Endodermal cell (in vitro differentiated cells): ENCODE measurements at regions not wholly inside any gene's neighbourhood (a gene's known extent, or its start where the extent isn't known, plus 50 kb on each side); places are given as distances from the start of the nearest gene placed in this dataset.

Experiments
- DNase-seq: peaks from one replicate; pipeline ENCODE4 v3.0.0-alpha.2; 2017
- H3K27ac ChIP-seq: 2 replicates; pipeline ENCODE4 v1.5.1; 2013; ENCODE audit warnings: mild to moderate bottlenecking, low read depth, low read length, moderate library complexity
- H3K27me3 ChIP-seq: 2 replicates; pipeline ENCODE4 v1.6.1; 2013; ENCODE audit warnings: mild to moderate bottlenecking, low read length, moderate library complexity; ENCODE audit not compliant: insufficient read depth, control insufficient read depth, poor library complexity, severe bottlenecking
- H3K36me3 ChIP-seq: 2 replicates; pipeline ENCODE4 v1.7.0; 2013; ENCODE audit warnings: mild to moderate bottlenecking, low read length, moderate library complexity; ENCODE audit not compliant: control insufficient read depth, insufficient read depth
- H3K4me1 ChIP-seq: one replicate; pipeline ENCODE4 v1.7.0; 2013; ENCODE audit warnings: low read length; ENCODE audit not compliant: control insufficient read depth, insufficient read depth
- H3K4me3 ChIP-seq: 2 replicates; pipeline ENCODE4 v1.5.1; 2013; ENCODE audit warnings: mild to moderate bottlenecking, low read length, moderate library complexity
- H3K9ac ChIP-seq: 2 replicates; pipeline ENCODE4 v1.6.1; 2013; ENCODE audit warnings: mild to moderate bottlenecking, low read length, moderate library complexity; ENCODE audit not compliant: poor library complexity, severe bottlenecking; ENCODE audit errors: extremely low read depth
- H3K9me3 ChIP-seq: 2 replicates; pipeline ENCODE4 v1.6.1; 2013; ENCODE audit warnings: mild to moderate bottlenecking, low read length, moderate library complexity; ENCODE audit not compliant: control insufficient read depth
- H3K27ac Mint-ChIP-seq: 2 replicates; pipeline ENCODE4 v1.8.0; 2020; ENCODE audit warnings: mixed read lengths
- H3K27me3 Mint-ChIP-seq: 2 replicates; pipeline ENCODE4 v1.8.0; 2021; ENCODE audit warnings: mild to moderate bottlenecking, mixed read lengths; ENCODE audit not compliant: insufficient read depth
- H3K36me3 Mint-ChIP-seq: 2 replicates; pipeline ENCODE4 v1.8.0; 2020; ENCODE audit warnings: low read depth, mixed read lengths
- H3K4me1 Mint-ChIP-seq: 2 replicates; pipeline ENCODE4 v1.8.0; 2020; ENCODE audit warnings: mixed read lengths
- H3K4me3 Mint-ChIP-seq: 2 replicates; pipeline ENCODE4 v1.8.0; 2020; ENCODE audit warnings: mild to moderate bottlenecking, moderate library complexity, mixed read lengths
- H3K9me3 Mint-ChIP-seq: 2 replicates; pipeline ENCODE4 v1.8.0; 2020; ENCODE audit warnings: mild to moderate bottlenecking, mixed read lengths
- WGBS, 2 experiments: methylation state at CpG; one replicate each; pipeline versions ENCODE4 v1.1.5 to v1.1.7; 2013; ENCODE audit warnings: missing lambda C conversion rate in 2 of 2, mixed read lengths in 1 of 2; ENCODE audit not compliant: insufficient coverage in 1 of 2, insufficient read length in 1 of 2; 5-methylcytosine and 5-hydroxymethylcytosine counted together
- TF ChIP-seq, protein P1 (sequence below): fragments of 200-600 bp; sonication (generic); conservative IDR thresholded peaks from 2 replicates; pipeline ENCODE4 v1.5.0; 2021; ENCODE audit warnings: antibody characterized with exemption, mild to moderate bottlenecking

DNA sequence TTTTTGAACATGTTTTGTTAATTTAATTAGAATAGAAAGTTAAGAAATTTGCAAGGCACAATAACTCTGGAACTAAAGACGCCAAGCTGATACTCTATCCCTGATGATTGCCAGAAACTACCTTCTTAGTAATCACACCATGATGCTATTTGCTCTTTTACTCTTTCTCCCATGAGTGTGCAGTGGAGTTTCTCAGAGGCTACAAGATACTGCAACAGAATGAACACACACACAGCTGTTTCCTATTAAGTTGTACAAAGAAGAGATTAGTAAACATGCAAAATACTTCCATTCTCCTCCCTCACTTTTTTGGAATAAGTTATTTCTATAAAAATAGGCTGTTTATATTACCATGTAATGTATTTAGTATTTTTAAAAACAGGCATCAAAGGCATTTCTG is 1367.5 kb downstream of the AACS start:
- WGBS, 2 experiments, result 69 to 100% methylated on average over 1 of the region's 1 CpG
- H3K36me3 Mint-ChIP-seq, result no peaks in the 10 kb centered on the region
- Histone ChIP-seq H3K36me3 (no peaks in the 10 kb centered on the region), H3K27me3 (no peaks in the 10 kb centered on the region), H3K9me3 (no peaks in the 10 kb centered on the region), H3K4me3 (no peak overlapping the region), H3K4me1 (no peaks in the 10 kb centered on the region), H3K27ac (no peak overlapping the region), H3K9ac (no peak overlapping the region)
- no peak overlapping the region for H3K27ac Mint-ChIP-seq
- TF ChIP-seq, protein P1, sequence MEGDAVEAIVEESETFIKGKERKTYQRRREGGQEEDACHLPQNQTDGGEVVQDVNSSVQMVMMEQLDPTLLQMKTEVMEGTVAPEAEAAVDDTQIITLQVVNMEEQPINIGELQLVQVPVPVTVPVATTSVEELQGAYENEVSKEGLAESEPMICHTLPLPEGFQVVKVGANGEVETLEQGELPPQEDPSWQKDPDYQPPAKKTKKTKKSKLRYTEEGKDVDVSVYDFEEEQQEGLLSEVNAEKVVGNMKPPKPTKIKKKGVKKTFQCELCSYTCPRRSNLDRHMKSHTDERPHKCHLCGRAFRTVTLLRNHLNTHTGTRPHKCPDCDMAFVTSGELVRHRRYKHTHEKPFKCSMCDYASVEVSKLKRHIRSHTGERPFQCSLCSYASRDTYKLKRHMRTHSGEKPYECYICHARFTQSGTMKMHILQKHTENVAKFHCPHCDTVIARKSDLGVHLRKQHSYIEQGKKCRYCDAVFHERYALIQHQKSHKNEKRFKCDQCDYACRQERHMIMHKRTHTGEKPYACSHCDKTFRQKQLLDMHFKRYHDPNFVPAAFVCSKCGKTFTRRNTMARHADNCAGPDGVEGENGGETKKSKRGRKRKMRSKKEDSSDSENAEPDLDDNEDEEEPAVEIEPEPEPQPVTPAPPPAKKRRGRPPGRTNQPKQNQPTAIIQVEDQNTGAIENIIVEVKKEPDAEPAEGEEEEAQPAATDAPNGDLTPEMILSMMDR, result no peak
- H3K9me3 Mint-ChIP-seq, result peaks cover 1% of the 10 kb centered on the region
- H3K27me3 Mint-ChIP-seq, result no peaks in the 10 kb centered on the region
- DNase-seq, result no peak
- H3K4me1 Mint-ChIP-seq, result no peaks in the 10 kb centered on the region
- no peak overlapping the region for H3K4me3 Mint-ChIP-seq

DNA sequence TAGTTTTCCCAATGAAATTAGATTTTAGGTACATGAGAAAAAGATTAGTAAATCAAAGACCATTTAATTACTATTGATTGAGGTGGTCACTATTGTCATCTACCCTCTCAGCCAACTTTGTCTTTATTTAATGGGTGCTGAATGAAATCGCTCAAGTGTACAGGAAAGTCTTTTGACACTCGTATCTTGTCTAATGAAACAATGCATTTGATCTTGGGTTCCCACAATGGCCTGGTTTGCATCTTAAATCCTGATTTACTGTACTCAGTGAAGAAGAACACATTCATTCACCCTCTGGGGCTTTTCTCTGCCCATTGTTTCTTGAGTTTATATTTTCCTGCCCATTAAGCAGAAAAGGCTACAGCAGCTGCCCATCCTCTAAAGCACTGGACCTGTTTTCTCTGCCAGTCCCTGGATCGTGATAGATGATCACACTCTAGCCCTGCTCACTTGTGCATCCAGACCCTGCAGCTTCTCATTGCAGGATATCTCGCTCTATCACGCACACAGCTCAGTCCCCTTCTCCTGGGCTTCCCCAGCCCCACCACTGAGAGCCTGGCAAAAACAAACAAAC is 1369.3 kb downstream of the AACS start:
- Histone ChIP-seq H3K4me3 (no peak overlapping the region), H3K36me3 (no peaks in the 10 kb centered on the region), H3K9me3 (no peaks in the 10 kb centered on the region), H3K4me1 (no peaks in the 10 kb centered on the region), H3K27me3 (no peaks in the 10 kb centered on the region), H3K9ac (no peak overlapping the region), H3K27ac (no peak overlapping the region)
- Mint-ChIP-seq H3K9me3 (no peaks in the 10 kb centered on the region), H3K27ac (no peak overlapping the region), H3K36me3 (no peaks in the 10 kb centered on the region), H3K4me3 (no peak overlapping the region), H3K4me1 (peaks cover 3% of the 10 kb centered on the region), H3K27me3 (no peaks in the 10 kb centered on the region)
- TF ChIP-seq, protein P1, result no peak
- 93 to 96% methylated on average over 3 to 5 of the region's 5 CpGs for WGBS, 2 experiments
- DNase-seq, result no peak

DNA sequence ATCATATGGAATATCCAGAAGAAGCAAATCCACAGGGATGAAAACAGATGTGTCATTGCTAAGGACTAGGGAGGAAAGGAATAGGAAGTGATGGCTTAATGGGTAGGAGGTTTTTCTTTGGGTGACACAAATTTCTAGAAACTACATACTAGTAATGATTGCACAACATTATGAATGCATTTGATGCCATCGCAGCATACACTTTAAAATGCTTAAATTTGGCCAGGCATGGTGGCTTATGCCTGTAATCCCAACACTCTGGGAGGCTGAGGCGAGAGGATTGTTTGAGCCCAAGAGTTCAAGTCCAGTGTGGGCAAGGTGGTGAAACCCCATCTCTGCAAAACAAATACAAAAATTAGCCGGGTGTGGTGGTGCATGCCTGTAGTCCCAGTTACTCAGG is 1370.8 kb downstream of the AACS start:
- H3K27ac ChIP-seq, result no peak overlapping the region
- H3K36me3 Mint-ChIP-seq, result no peaks in the 10 kb centered on the region
- peaks cover 3% of the 10 kb centered on the region for H3K4me1 Mint-ChIP-seq
- TF ChIP-seq, protein P1, result no peak
- no peaks in the 10 kb centered on the region for H3K27me3 Mint-ChIP-seq
- no peaks in the 10 kb centered on the region for H3K36me3 ChIP-seq
- H3K4me3 ChIP-seq, result no peak overlapping the region
- H3K4me1 ChIP-seq, result no peaks in the 10 kb centered on the region
- H3K4me3 Mint-ChIP-seq, result no peak overlapping the region
- WGBS, 2 experiments, result 90 to 100% methylated on average over 2 to 3 of the region's 3 CpGs
- no peak overlapping the region for H3K9ac ChIP-seq
- no peaks in the 10 kb centered on the region for H3K27me3 ChIP-seq
- no peak overlapping the region for H3K27ac Mint-ChIP-seq
- H3K9me3 Mint-ChIP-seq, result no peaks in the 10 kb centered on the region
- DNase-seq, result no peak
- H3K9me3 ChIP-seq, result no peaks in the 10 kb centered on the region
